Lower leg skin (tissue), 4 donors: ENCODE measurements at regions not wholly inside any gene's neighbourhood (a gene's known extent, or its start where the extent isn't known, plus 50 kb on each side); places are given as distances from the start of the nearest gene placed in this dataset.

ENCODE experiments used
- DNase-seq, 2 donors: peaks; one replicate each; pipeline ENCODE4 v3.0.0-alpha.2; 2019; ENCODE audit warnings: low spot score in 2 of 2
- H3K4me3 ChIP-seq: fragments of 200-600 bp; sonication (generic); 2 replicates; pipeline ENCODE4 v1.5.1; 2017; ENCODE audit warnings: mild to moderate bottlenecking, low read depth; ENCODE audit not compliant: poor library complexity, severe bottlenecking
- CTCF ChIP-seq, 3 donors: fragments of 450-650 bp; IDR thresholded peaks; one replicate each; pipeline ENCODE4 v1.5.1; 2016; ENCODE audit warnings: antibody characterized with exemption in 3 of 3, mild to moderate bottlenecking in 3 of 3, moderate library complexity in 2 of 3
- POLR2A ChIP-seq, 2 donors: fragments of 450-650 bp; IDR thresholded peaks; one replicate each; pipeline ENCODE4 v1.6.1; 2016 to 2017; ENCODE audit warnings: antibody characterized with exemption in 2 of 2, mild to moderate bottlenecking in 1 of 2, moderate library complexity in 1 of 2
- WGBS, 2 donors: methylation state at CpG; one replicate each; pipeline ENCODE4 v1.1.5; 2018; 5-methylcytosine and 5-hydroxymethylcytosine counted together
- intact Hi-C: fragments of 100-400 bp; cut with DNase I; formaldehyde crosslinking; loops from one replicate; pipeline ENCODE4 v1.15.0; 2023; ENCODE audit warnings: low total_unique reads

- no peak for DNase-seq
- H3K4me3 ChIP-seq = no peak overlapping the region
- 76 to 77% methylated on average over 17 of the region's 17 CpGs for WGBS, 2 donors
- intact Hi-C loops = no loop called here
- no peak for TF ChIP-seq POLR2A (IDR thresholded peaks at IDR 0.05)
These were observed 262.8 kb downstream of the FOXO1 start for GRCh38 chr13:40403509-40404241.

GRCh38 chr13:40404407-40404806, 262.0 kb downstream of the FOXO1 start:
- WGBS, 2 donors = 95 to 96% methylated on average over 6 of the region's 6 CpGs
- TF ChIP-seq CTCF (IDR thresholded peaks at IDR 0.05) (no peak), POLR2A (IDR thresholded peaks at IDR 0.05) (no peak)
- DNase-seq = no peak
- intact Hi-C loops = no loop called here
- no peak overlapping the region for H3K4me3 ChIP-seq

- intact Hi-C loops = no loop called here
- TF ChIP-seq POLR2A (IDR thresholded peaks at IDR 0.05) (no peak), CTCF (IDR thresholded peaks at IDR 0.05) (no peak)
- no peak overlapping the region for H3K4me3 ChIP-seq
- WGBS, 2 donors = 96 to 97% methylated on average over 4 of the region's 4 CpGs
- no peak for DNase-seq
These were observed 261.3 kb downstream of the FOXO1 start for GRCh38 chr13:40404967-40405716.

GRCh38 chr13:40406405-40407120, 259.9 kb downstream of the FOXO1 start:
- intact Hi-C loops = no loop called here
- no peak for TF ChIP-seq POLR2A (IDR thresholded peaks at IDR 0.05)
- no peak for TF ChIP-seq CTCF (IDR thresholded peaks at IDR 0.05)
- 76 to 84% methylated on average over 6 of the region's 6 CpGs for WGBS, 2 donors
- no peak overlapping the region for H3K4me3 ChIP-seq
- DNase-seq = no peak

GRCh38 chr13:40407567-40407966, 258.9 kb downstream of the FOXO1 start:
- WGBS, 2 donors = 95 to 97% methylated on average over 3 of the region's 3 CpGs
- intact Hi-C loops = no loop called here
- no peak overlapping the region for H3K4me3 ChIP-seq
- DNase-seq = no peak
- TF ChIP-seq CTCF (IDR thresholded peaks at IDR 0.05) = no peak
- no peak for TF ChIP-seq POLR2A (IDR thresholded peaks at IDR 0.05)

- TF ChIP-seq POLR2A (IDR thresholded peaks at IDR 0.05) (no peak), CTCF (IDR thresholded peaks at IDR 0.05) (no peak)
These were observed 257.8 kb downstream of the FOXO1 start for GRCh38 chr13:40408602-40409001.

More at GRCh38 chr13:40408602-40409001, 257.8 kb downstream of the FOXO1 start:
- intact Hi-C loops = no loop called here
- 82 to 86% methylated on average over 5 of the region's 5 CpGs for WGBS, 2 donors
- DNase-seq = no peak
- H3K4me3 ChIP-seq = no peak overlapping the region
